LNCAP (cell line): ENCODE measurements at regions not wholly inside any gene's neighbourhood (a gene's known extent, or its start where the extent isn't known, plus 50 kb on each side); places are given as distances from the start of the nearest gene placed in this dataset.

Source experiments
- CTCF ChIP-seq: fragments of 450-650 bp; IDR thresholded peaks from 2 replicates; pipeline ENCODE4 v1.5.1; 2017; ENCODE audit warnings: mild to moderate bottlenecking

DNA sequence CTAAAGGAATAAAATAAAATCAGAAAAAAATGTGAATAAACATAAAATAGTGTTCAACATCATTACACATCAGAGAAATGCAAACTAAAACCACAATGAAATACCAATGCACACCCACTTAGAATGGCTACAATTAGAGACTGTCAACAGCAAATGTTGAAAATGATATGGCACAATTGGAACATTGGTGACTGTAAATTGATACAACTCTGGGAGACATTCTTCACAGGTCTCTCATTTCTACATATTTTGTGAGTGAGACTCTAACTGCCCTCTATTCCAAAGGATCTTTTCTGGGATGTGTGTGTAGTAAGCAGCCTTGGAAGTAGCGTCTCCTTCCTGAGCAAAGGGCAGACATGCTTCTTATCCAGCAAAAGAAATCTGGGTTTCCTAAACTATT, 323.0 kb downstream of the FBXO15 start:
- no peak for TF ChIP-seq CTCF

- TF ChIP-seq CTCF: no peak
Observed at GRCh38 chr18:73812423-73812822, 335.2 kb downstream of the FBXO15 start.

DNA sequence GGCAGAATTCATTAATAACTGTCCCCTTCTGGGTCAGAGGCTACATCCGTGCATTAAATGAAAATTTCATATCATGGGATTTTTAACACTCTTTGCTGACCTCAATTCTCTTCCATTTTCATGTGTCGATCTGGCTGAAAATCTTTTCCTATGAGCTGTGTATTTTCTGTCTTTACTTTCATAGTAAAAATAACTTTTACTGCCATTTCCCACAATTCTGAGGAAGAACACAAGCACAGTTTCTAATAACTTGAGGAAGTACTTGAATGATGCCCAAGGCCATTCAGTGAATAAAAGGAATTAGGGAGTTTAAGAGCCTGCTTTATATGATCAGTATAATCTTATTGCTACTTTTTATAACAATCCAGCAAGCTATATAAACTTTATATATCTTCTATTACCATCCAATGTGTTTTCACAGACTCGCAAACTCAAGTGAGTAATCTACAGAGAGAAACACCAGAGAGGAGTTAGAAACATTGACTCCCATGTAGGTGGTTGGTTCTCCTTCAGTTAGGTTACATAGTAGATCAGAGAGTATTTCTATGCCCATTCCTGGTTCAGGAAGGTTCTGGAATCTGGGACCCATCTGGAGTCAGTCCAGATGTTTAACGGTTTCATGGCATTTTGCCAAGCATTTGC, 340.0 kb downstream of the FBXO15 start:
- no peak for TF ChIP-seq CTCF

DNA sequence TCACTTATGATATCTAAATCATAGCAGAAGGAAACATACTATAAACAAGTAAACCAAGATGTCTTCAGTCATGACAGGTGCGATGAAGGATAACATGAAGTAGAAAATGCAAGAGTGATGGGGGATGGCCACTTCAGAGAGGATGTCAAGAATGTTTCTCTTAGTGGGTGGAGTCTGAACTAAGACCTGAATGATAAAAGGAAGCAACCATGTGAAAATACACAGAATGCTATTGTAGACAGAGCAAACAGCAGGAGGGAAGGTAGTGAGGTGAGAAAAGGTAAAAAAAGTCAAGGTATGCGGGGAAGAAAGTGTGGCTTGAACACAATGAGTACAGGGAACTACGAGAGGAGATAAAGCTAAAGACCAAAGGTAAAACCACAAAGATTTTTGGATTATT, 341.6 kb downstream of the FBXO15 start:
- no peak for TF ChIP-seq CTCF

DNA sequence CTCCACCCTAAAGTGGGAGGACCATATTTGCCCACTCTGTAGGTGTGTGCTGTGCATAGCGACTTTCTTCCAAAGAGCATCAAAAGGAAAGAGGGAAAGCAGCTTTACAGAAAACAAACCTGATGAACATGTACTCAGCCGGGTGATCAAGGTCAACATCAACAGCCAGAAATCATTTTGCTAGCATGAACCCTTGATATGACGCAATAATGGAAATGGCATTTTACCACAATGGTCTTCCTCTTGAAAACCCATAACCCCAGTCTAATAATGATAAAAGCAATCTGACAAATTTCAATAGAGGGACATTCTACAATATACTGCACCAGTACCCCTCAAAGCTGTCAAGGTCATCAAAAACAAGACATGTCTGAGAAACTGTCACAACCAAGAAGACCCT, 350.2 kb downstream of the FBXO15 start:
- no peak for TF ChIP-seq CTCF

DNA sequence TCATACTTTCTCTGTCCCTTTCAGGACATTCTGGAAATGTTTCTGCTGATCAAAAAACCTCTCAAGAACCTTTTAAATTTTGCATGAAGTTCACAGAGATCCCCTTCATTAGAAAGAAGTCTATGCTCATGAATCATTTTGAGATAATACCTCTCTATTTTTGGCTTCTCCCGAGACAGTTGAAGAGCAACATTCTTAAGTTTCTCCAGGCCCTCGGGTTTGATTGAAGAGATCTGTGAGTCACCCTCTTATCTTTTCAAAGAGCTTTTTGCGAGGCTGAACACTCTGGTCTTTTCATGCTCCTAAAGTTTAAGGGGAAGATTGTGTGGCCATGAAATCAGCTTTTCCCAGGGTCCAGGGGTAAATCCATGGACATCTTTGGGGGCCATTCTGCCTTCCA, 354.2 kb downstream of the FBXO15 start:
- no peak for TF ChIP-seq CTCF

- no peak for TF ChIP-seq CTCF
Observed at GRCh38 chr18:73791081-73791480, 356.6 kb downstream of the FBXO15 start.

DNA sequence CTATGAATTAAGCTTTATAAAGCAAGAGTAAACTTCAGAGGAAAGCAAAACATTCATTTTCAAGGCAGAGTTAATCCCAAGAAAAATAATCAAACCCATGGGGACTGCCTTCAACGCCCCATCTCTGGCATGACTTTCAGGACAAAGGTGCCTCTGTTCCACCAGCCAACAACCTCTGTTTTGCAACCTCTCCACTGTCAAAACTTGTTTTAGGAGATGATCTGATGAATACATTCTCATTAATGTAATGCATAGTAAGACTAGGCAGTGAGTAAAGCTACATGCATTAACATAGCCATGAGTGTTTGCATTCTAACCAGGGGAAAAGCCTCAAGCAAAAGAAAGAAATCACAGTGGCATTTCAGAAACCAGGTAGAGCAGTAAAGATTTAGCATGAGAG, 357.0 kb downstream of the FBXO15 start:
- TF ChIP-seq CTCF: no peak
